GM20000 (cell line): ENCODE measurements at regions not wholly inside any gene's neighbourhood (a gene's known extent, or its start where the extent isn't known, plus 50 kb on each side); places are given as distances from the start of the nearest gene placed in this dataset.

Experiments
- DNase-seq: peaks from one replicate; pipeline ENCODE4 v3.0.0; 2012; ENCODE audit warnings: low spot score
- CTCF ChIP-seq: IDR thresholded peaks from 2 replicates; pipeline ENCODE4 v1.5.1; 2012; ENCODE audit warnings: mild to moderate bottlenecking, control low read depth; ENCODE audit errors: extremely low read depth, missing control alignments

- DNase-seq: no peak
- no peak for TF ChIP-seq CTCF
These were observed 243.3 kb downstream of the GASK1B start for GRCh38 chr4:157929486-157929885.

GRCh38 chr4:157918036-157918832 lies 254.6 kb downstream of the GASK1B start:
- DNase-seq: no peak
- TF ChIP-seq CTCF: no peak

- DNase-seq: no peak
- TF ChIP-seq CTCF: no peak
These were observed 260.6 kb downstream of the GASK1B start for GRCh38 chr4:157912212-157912611.

- DNase-seq: no peak
- TF ChIP-seq CTCF: no peak
These were observed 261.2 kb downstream of the GASK1B start for GRCh38 chr4:157911662-157912061.

GRCh38 chr4:157908691-157909090 lies 264.1 kb downstream of the GASK1B start:
- DNase-seq: no peak
- TF ChIP-seq CTCF: no peak

- TF ChIP-seq CTCF: no peak
- DNase-seq: no peak
These were observed 264.8 kb downstream of the GASK1B start for GRCh38 chr4:157908031-157908430.

GRCh38 chr4:157907226-157907946 lies 265.4 kb downstream of the GASK1B start:
- no peak for TF ChIP-seq CTCF
- no peak for DNase-seq
